HuH-7 (cell line): ENCODE measurements at regions not wholly inside any gene's neighbourhood (a gene's known extent, or its start where the extent isn't known, plus 50 kb on each side); places are given as distances from the start of the nearest gene placed in this dataset.
"Not testable (repeated sequence)": the region's sequence is repeated elsewhere in the genome, so short reads cannot be mapped to it uniquely, and the experiment has no call there.

Experiments
- DNase-seq: peaks from one replicate; pipeline ENCODE4 v3.0.0; 2011; ENCODE audit warnings: low spot score

GRCh38 chr17:51387986-51388385 is 127.6 kb downstream of the UTP18 start:
- DNase-seq: no peak

- no peak for DNase-seq
Measured at GRCh38 chr17:51389875-51390274, 129.5 kb downstream of the UTP18 start.

- no peak for DNase-seq
Measured at GRCh38 chr17:51391982-51392654, 131.8 kb downstream of the UTP18 start.

- no peak for DNase-seq
Measured at GRCh38 chr17:51395621-51396020, 135.3 kb downstream of the UTP18 start.

- DNase-seq: no peak
Measured at GRCh38 chr17:51397361-51398127, 137.2 kb downstream of the UTP18 start.

- DNase-seq: no peak
Measured at GRCh38 chr17:51398128-51398525, 137.8 kb downstream of the UTP18 start.

GRCh38 chr17:51398687-51399086 is 138.3 kb downstream of the UTP18 start:
- DNase-seq: no peak

GRCh38 chr17:51401279-51401678 is 140.9 kb downstream of the UTP18 start:
- no peak for DNase-seq

GRCh38 chr17:51402899-51403298 is 142.6 kb downstream of the UTP18 start:
- DNase-seq: no peak

GRCh38 chr17:51407576-51407975 is 147.2 kb downstream of the UTP18 start:
- DNase-seq: no peak

- DNase-seq: no peak
Measured at GRCh38 chr17:51419476-51419875, 159.1 kb downstream of the UTP18 start.

GRCh38 chr17:51421525-51421924 is 161.2 kb downstream of the UTP18 start:
- no peak for DNase-seq

GRCh38 chr17:51422634-51423033 is 162.3 kb downstream of the UTP18 start:
- DNase-seq: no peak

- DNase-seq: no peak
Measured at GRCh38 chr17:51423421-51424160, 163.2 kb downstream of the UTP18 start.

- DNase-seq: no peak
Measured at GRCh38 chr17:51425773-51426172, 165.4 kb downstream of the UTP18 start.

- DNase-seq: no peak
Measured at GRCh38 chr17:51427323-51427811, 167.0 kb downstream of the UTP18 start.

GRCh38 chr17:51427856-51428255 is 167.5 kb downstream of the UTP18 start:
- DNase-seq: no peak

- DNase-seq: no peak
Measured at GRCh38 chr17:51428668-51429495, 168.5 kb downstream of the UTP18 start.

GRCh38 chr17:51429938-51430337 is 169.6 kb downstream of the UTP18 start:
- not testable (repeated sequence) for DNase-seq

GRCh38 chr17:51430591-51430990 is 170.2 kb downstream of the UTP18 start:
- DNase-seq: no peak

- no peak for DNase-seq
Measured at GRCh38 chr17:51434434-51435170, 174.3 kb downstream of the UTP18 start.
